ENCODE measurements at regions not wholly inside any gene's neighbourhood (a gene's known extent, or its start where the extent isn't known, plus 50 kb on each side); places are given as distances from the start of the nearest gene placed in this dataset.

DNA sequence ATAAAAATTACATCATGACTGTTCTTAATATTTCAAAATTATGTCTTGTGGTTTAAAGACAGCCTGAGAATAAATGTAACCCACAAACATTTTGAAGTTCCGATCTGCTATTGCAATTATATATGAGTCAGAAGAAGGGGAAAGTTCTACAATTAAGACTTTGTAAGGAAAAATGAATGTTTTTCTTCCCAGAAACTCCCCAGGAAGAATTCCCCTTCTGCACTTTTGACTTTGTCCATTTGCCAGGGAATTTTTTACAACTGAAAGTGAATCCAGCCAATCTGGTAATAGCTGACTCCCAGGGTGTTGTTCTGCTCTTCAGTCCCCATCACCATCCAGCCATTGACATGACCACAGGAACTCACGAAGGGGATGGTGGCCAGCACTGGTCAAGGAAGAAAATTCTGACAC is 61.6 kb upstream of the NOCT start:
- H2AFZ ChIP-seq (ENCODE audit: low read length): no peak overlapping the region
- no peaks in the 10 kb centered on the region for H3F3A ChIP-seq (ENCODE audit: low read depth)
- no peaks in the 10 kb centered on the region for H3K9me2 ChIP-seq (replicated peaks; ENCODE audit: low read depth, low read length)
- H3K79me2 ChIP-seq (ENCODE audit: insufficient read depth, low read length): no peaks in the 10 kb centered on the region
- no peak overlapping the region for H3K4me3 ChIP-seq (ENCODE audit: low read length, poor library complexity, severe bottlenecking)
- H3K36me3 ChIP-seq (ENCODE audit: insufficient read depth, low read length): no peaks in the 10 kb centered on the region
- H3K4me2 ChIP-seq (ENCODE audit: low read depth, low read length, poor library complexity, severe bottlenecking): no peak overlapping the region
- H3K27me3 ChIP-seq (ENCODE audit: insufficient read depth, low read length, poor library complexity, severe bottlenecking): no peaks in the 10 kb centered on the region
- H3K4me1 ChIP-seq (ENCODE audit: insufficient read depth, low read length, poor library complexity, severe bottlenecking): peaks cover 8% of the 10 kb centered on the region
- no peaks in the 10 kb centered on the region for H4K20me1 ChIP-seq (ENCODE audit: insufficient read depth, low read length, poor library complexity, severe bottlenecking)
- H3K9me3 ChIP-seq (ENCODE audit: insufficient read depth, low read depth, low read length): no peaks in the 10 kb centered on the region
- TF ChIP-seq EZH2phosphoT487 (IDR thresholded peaks at IDR 0.05; ENCODE audit: borderline replicate concordance): no peak
- TF ChIP-seq, protein P1, sequence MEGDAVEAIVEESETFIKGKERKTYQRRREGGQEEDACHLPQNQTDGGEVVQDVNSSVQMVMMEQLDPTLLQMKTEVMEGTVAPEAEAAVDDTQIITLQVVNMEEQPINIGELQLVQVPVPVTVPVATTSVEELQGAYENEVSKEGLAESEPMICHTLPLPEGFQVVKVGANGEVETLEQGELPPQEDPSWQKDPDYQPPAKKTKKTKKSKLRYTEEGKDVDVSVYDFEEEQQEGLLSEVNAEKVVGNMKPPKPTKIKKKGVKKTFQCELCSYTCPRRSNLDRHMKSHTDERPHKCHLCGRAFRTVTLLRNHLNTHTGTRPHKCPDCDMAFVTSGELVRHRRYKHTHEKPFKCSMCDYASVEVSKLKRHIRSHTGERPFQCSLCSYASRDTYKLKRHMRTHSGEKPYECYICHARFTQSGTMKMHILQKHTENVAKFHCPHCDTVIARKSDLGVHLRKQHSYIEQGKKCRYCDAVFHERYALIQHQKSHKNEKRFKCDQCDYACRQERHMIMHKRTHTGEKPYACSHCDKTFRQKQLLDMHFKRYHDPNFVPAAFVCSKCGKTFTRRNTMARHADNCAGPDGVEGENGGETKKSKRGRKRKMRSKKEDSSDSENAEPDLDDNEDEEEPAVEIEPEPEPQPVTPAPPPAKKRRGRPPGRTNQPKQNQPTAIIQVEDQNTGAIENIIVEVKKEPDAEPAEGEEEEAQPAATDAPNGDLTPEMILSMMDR (conservative IDR thresholded peaks at IDR 0.05; ENCODE audit: low read length): no peak
- H3K9ac ChIP-seq (ENCODE audit: low read depth, low read length, poor library complexity, severe bottlenecking): no peak overlapping the region

DNA sequence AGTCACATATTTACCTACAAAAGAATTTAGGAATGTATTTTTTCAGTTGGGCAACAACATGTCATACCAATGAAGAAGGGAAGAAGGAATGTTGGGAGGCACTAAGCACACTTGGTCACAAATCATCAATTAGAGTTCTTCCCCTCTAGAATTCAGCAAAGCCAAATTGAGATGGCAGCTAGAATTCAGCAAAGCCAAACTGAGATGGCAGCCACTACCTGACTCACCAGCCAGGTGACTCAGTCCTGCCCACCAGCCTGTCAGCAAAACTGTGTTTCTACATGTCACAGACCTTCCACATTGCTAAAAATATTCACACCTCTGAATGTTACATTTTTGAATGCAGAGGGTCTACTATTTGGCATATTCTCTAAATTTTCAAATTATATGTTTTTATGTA is 63.2 kb upstream of the NOCT start:
- H4K20me1 ChIP-seq (ENCODE audit: insufficient read depth, low read length, poor library complexity, severe bottlenecking): no peaks in the 10 kb centered on the region
- no peak overlapping the region for H3K9ac ChIP-seq (ENCODE audit: low read depth, low read length, poor library complexity, severe bottlenecking)
- H3F3A ChIP-seq (ENCODE audit: low read depth): no peaks in the 10 kb centered on the region
- no peaks in the 10 kb centered on the region for H3K9me3 ChIP-seq (ENCODE audit: insufficient read depth, low read depth, low read length)
- no peaks in the 10 kb centered on the region for H3K9me2 ChIP-seq (replicated peaks; ENCODE audit: low read depth, low read length)
- TF ChIP-seq, protein P1 (conservative IDR thresholded peaks at IDR 0.05; ENCODE audit: low read length): no peak
- TF ChIP-seq EZH2phosphoT487 (IDR thresholded peaks at IDR 0.05; ENCODE audit: borderline replicate concordance): no peak
- no peaks in the 10 kb centered on the region for H3K36me3 ChIP-seq (ENCODE audit: insufficient read depth, low read length)
- H2AFZ ChIP-seq (ENCODE audit: low read length): no peak overlapping the region
- no peaks in the 10 kb centered on the region for H3K79me2 ChIP-seq (ENCODE audit: insufficient read depth, low read length)
- no peak overlapping the region for H3K4me3 ChIP-seq (ENCODE audit: low read length, poor library complexity, severe bottlenecking)
- no peaks in the 10 kb centered on the region for H3K4me1 ChIP-seq (ENCODE audit: insufficient read depth, low read length, poor library complexity, severe bottlenecking)
- H3K4me2 ChIP-seq (ENCODE audit: low read depth, low read length, poor library complexity, severe bottlenecking): no peak overlapping the region
- no peaks in the 10 kb centered on the region for H3K27me3 ChIP-seq (ENCODE audit: insufficient read depth, low read length, poor library complexity, severe bottlenecking)

DNA sequence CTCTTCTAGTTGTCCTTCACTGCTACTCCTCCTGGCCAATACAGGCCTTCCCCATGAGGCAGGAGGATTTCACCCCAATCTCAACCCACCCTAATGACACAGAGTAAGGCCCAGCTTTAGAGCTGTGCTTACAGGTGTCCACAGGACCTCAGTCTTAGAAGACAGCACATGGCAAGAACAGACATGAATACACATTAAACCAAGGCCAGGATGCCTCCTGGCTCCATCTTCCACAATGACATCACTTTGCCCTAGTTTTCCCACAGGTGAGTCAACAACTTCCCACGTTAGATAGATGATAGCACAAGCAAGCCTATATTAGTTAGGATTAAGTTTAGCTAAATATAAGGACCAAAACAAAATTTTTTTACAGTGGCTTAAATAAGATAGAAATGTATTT is 63.8 kb upstream of the NOCT start:
- H4K20me1 ChIP-seq (ENCODE audit: insufficient read depth, low read length, poor library complexity, severe bottlenecking): no peaks in the 10 kb centered on the region
- no peaks in the 10 kb centered on the region for H3K27me3 ChIP-seq (ENCODE audit: insufficient read depth, low read length, poor library complexity, severe bottlenecking)
- H3K36me3 ChIP-seq (ENCODE audit: insufficient read depth, low read length): no peaks in the 10 kb centered on the region
- H3K9ac ChIP-seq (ENCODE audit: low read depth, low read length, poor library complexity, severe bottlenecking): no peak overlapping the region
- no peak overlapping the region for H3K4me3 ChIP-seq (ENCODE audit: low read length, poor library complexity, severe bottlenecking)
- no peaks in the 10 kb centered on the region for H3K9me3 ChIP-seq (ENCODE audit: insufficient read depth, low read depth, low read length)
- H3K9me2 ChIP-seq (replicated peaks; ENCODE audit: low read depth, low read length): no peaks in the 10 kb centered on the region
- no peak overlapping the region for H2AFZ ChIP-seq (ENCODE audit: low read length)
- no peaks in the 10 kb centered on the region for H3F3A ChIP-seq (ENCODE audit: low read depth)
- TF ChIP-seq, protein P1 (conservative IDR thresholded peaks at IDR 0.05; ENCODE audit: low read length): no peak
- no peak for TF ChIP-seq EZH2phosphoT487 (IDR thresholded peaks at IDR 0.05; ENCODE audit: borderline replicate concordance)
- no peaks in the 10 kb centered on the region for H3K4me1 ChIP-seq (ENCODE audit: insufficient read depth, low read length, poor library complexity, severe bottlenecking)
- H3K4me2 ChIP-seq (ENCODE audit: low read depth, low read length, poor library complexity, severe bottlenecking): no peak overlapping the region
- no peaks in the 10 kb centered on the region for H3K79me2 ChIP-seq (ENCODE audit: insufficient read depth, low read length)
